ENCODE measurements at regions not wholly inside any gene's neighbourhood (a gene's known extent, or its start where the extent isn't known, plus 50 kb on each side); places are given as distances from the start of the nearest gene placed in this dataset.

DNA sequence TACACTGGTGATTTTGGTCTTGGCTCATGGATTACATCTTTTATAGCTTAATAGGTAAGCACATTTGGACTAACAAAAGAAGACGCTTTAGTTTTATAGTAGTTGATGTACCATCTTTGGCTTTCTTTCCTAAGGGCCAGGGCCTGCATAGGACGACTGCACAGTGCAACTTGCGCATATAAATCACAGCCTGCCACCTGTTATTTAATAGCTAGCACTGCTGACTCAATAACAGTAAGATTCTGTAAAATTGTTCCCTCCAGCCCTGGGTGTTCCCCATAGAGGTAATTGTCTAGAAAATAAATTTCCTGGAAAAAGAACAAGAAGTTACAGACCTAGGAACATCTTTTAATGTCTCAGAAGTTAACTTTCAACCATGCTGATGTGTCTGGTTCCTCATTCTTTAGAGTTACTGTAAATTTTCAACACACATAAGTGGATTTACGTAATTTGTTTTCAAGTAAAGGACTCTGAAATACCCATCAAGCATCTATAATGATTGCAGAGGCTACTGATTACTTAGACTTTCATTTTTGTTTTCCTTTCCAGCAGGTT, 594.2 kb upstream of the NXPH2 start:
- Histone ChIP-seq H3K27ac (no peak overlapping the region), H3K36me3 (no peaks in the 10 kb centered on the region), H3K9me3 (no peaks in the 10 kb centered on the region), H3K4me1 (no peaks in the 10 kb centered on the region), H3K27me3 (no peaks in the 10 kb centered on the region), H3K4me3 (no peak overlapping the region)
- no peak for DNase-seq
- no peak for TF ChIP-seq POLR2A (IDR thresholded peaks at IDR 0.05)
- TF ChIP-seq, protein P1, sequence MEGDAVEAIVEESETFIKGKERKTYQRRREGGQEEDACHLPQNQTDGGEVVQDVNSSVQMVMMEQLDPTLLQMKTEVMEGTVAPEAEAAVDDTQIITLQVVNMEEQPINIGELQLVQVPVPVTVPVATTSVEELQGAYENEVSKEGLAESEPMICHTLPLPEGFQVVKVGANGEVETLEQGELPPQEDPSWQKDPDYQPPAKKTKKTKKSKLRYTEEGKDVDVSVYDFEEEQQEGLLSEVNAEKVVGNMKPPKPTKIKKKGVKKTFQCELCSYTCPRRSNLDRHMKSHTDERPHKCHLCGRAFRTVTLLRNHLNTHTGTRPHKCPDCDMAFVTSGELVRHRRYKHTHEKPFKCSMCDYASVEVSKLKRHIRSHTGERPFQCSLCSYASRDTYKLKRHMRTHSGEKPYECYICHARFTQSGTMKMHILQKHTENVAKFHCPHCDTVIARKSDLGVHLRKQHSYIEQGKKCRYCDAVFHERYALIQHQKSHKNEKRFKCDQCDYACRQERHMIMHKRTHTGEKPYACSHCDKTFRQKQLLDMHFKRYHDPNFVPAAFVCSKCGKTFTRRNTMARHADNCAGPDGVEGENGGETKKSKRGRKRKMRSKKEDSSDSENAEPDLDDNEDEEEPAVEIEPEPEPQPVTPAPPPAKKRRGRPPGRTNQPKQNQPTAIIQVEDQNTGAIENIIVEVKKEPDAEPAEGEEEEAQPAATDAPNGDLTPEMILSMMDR (IDR thresholded peaks at IDR 0.05), result no peak

DNA sequence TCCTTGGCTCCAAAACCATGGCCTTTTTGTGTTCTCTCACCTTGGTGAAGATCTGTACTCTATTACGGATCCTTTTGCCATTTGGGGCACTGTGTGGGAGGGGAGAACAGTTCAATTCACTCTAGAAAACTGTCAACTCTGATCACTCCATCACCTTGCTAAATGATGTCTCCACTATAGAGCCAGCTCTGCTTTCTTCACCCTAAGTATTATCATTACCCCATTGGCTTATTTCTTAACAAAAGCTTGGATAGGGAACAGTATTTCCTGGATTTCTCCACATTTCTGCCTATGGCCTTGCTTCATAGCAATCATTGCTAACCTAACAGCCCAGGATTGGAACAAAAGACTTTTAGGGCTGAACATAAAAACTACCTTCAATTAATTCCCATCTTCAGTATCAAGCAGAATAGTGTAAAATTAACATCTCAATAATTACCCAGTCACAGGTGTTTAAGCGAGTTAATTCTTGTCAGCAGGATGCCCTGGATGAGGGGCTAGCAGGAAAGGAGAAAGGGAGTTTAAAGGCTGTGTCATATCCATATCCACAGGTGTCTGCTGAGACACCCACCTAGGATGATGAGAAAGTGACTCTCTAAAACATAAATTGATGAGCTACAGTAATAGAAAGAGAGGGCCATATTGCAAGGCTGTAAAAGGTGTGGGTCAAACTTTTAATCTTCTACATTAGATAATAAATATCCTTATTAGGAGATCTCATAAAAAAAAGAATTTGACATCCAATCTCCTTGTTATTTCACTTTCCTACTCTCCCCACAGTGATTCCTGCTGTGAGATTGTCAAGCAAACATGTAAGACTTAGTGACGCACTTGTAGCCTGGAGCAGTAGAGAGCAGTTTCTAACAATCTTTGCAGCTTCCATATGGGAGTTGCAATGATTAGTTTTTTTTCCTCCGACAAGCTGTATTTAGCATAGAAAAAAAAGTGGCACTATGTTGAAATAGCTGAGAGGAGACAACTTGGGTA, 589.5 kb upstream of the NXPH2 start:
- Histone ChIP-seq H3K27me3 (no peaks in the 10 kb centered on the region), H3K4me3 (no peak overlapping the region), H3K9me3 (no peaks in the 10 kb centered on the region), H3K27ac (no peak overlapping the region), H3K36me3 (no peaks in the 10 kb centered on the region), H3K4me1 (no peaks in the 10 kb centered on the region)
- no peak for DNase-seq
- TF ChIP-seq, protein P1 (IDR thresholded peaks at IDR 0.05), result no peak
- no peak for TF ChIP-seq POLR2A (IDR thresholded peaks at IDR 0.05)

GRCh38 chr2:139367416-139367815, 587.2 kb upstream of the NXPH2 start:
- TF ChIP-seq, protein P1 (IDR thresholded peaks at IDR 0.05), result no peak
- TF ChIP-seq POLR2A (IDR thresholded peaks at IDR 0.05), result no peak
- DNase-seq, result no peak
- H3K27me3 ChIP-seq, result no peaks in the 10 kb centered on the region
- no peaks in the 10 kb centered on the region for H3K9me3 ChIP-seq
- H3K27ac ChIP-seq, result no peak overlapping the region
- H3K4me3 ChIP-seq, result no peak overlapping the region
- H3K4me1 ChIP-seq, result no peaks in the 10 kb centered on the region
- no peaks in the 10 kb centered on the region for H3K36me3 ChIP-seq

- no peak overlapping the region for H3K4me3 ChIP-seq
- H3K4me1 ChIP-seq, result no peaks in the 10 kb centered on the region
- TF ChIP-seq POLR2A (IDR thresholded peaks at IDR 0.05), result no peak
- TF ChIP-seq, protein P1 (IDR thresholded peaks at IDR 0.05), result no peak
- no peak for DNase-seq
- H3K27me3 ChIP-seq, result no peaks in the 10 kb centered on the region
- no peak overlapping the region for H3K27ac ChIP-seq
- no peaks in the 10 kb centered on the region for H3K36me3 ChIP-seq
- H3K9me3 ChIP-seq, result no peaks in the 10 kb centered on the region
These were observed 586.5 kb upstream of the NXPH2 start for GRCh38 chr2:139366681-139367080.

DNA sequence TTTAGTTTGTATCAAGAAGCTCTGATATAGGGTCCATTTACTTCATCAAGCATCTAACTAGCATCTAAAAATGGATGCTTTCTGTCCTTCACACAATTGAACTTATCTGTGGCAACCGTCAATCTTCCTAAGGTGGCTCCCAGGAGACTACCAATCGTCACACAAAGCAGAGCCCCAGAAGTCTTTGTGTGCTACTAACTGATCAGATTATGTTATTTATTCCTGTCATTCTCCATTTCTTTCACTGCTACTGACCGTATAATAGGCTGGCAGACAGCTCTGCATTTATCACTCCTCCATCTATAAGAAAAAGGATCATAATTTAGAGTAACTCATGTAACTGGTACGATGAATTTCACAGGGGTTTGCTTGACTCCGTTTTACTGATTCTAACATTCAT, 585.0 kb upstream of the NXPH2 start:
- TF ChIP-seq, protein P1 (IDR thresholded peaks at IDR 0.05), result no peak
- TF ChIP-seq POLR2A (IDR thresholded peaks at IDR 0.05), result no peak

More for the DNA sequence above, 585.0 kb upstream of the NXPH2 start:
- no peaks in the 10 kb centered on the region for H3K36me3 ChIP-seq
- no peak overlapping the region for H3K27ac ChIP-seq
- DNase-seq, result no peak
- no peak overlapping the region for H3K4me3 ChIP-seq
- H3K4me1 ChIP-seq, result no peaks in the 10 kb centered on the region
- no peaks in the 10 kb centered on the region for H3K9me3 ChIP-seq
- no peaks in the 10 kb centered on the region for H3K27me3 ChIP-seq
